OCI-LY7 (cell line): ENCODE measurements at regions not wholly inside any gene's neighbourhood (a gene's known extent, or its start where the extent isn't known, plus 50 kb on each side); places are given as distances from the start of the nearest gene placed in this dataset.

ENCODE experiments used
- BruUV-seq: library from RNA; stranded (reverse); fragments of 400-500 nt; replicated peaks from 2 replicates; lab custom pipeline; 2021; lab: Mats Ljungman, UMichigan
- CTCF ChIA-PET: fragments of 300-600 bp; sonication (Branson Sonifier 250); formaldehyde crosslinking; loops from one replicate; lab custom pipeline; 2022; ENCODE audit warnings: antibody characterized with exemption; ENCODE audit not compliant: unreplicated experiment; lab: Charles Lee
- POLR2A ChIA-PET: fragments of 300-600 bp; sonication (Branson Sonifier 250); formaldehyde crosslinking; loops from one replicate; lab custom pipeline; 2022; ENCODE audit warnings: antibody characterized with exemption; lab: Charles Lee
- DNase-seq: peaks from one replicate; pipeline ENCODE4 v3.0.0-alpha.2; 2015; ENCODE audit warnings: low spot score
- H2AFZ ChIP-seq: fragments of 200-600 bp; sonication (generic), shearing (Covaris generic); 2 replicates; pipeline ENCODE4 v1.6.1; 2014; ENCODE audit warnings: mild to moderate bottlenecking, antibody characterized with exemption, low read length, moderate library complexity
- H3K27ac ChIP-seq: fragments of 200-600 bp; sonication (generic); 2 replicates; pipeline ENCODE4 v1.5.1; 2014; ENCODE audit warnings: mixed run types, low read depth, mild to moderate bottlenecking, moderate library complexity, low read length, inconsistent platforms; ENCODE audit not compliant: poor library complexity, severe bottlenecking
- H3K36me3 ChIP-seq: fragments of 200-600 bp; sonication (generic); 2 replicates; pipeline ENCODE4 v1.6.1; 2014; ENCODE audit warnings: mild to moderate bottlenecking, antibody characterized with exemption, low read length, moderate library complexity, mixed read lengths; ENCODE audit not compliant: insufficient read depth
- H3K4me1 ChIP-seq: fragments of 200-600 bp; sonication (generic); 2 replicates; pipeline ENCODE4 v1.5.1; 2014; ENCODE audit warnings: mild to moderate bottlenecking, low read length; ENCODE audit not compliant: insufficient read depth, poor library complexity, severe bottlenecking
- H3K4me2 ChIP-seq: fragments of 200-600 bp; sonication (generic); 2 replicates; pipeline ENCODE4 v1.6.1; 2014; ENCODE audit warnings: mild to moderate bottlenecking, low read length
- H3K4me3 ChIP-seq: fragments of 200-600 bp; sonication (generic); 2 replicates; pipeline ENCODE4 v1.5.1; 2014; ENCODE audit warnings: mild to moderate bottlenecking, low read depth, low read length; ENCODE audit not compliant: poor library complexity, severe bottlenecking
- H3K79me2 ChIP-seq: fragments of 200-600 bp; sonication (generic); 2 replicates; pipeline ENCODE4 v1.6.1; 2016; ENCODE audit warnings: low read depth, mild to moderate bottlenecking, low read length, moderate library complexity, mixed read lengths; ENCODE audit not compliant: insufficient read depth
- H3K9me2 ChIP-seq: fragments of 200-600 bp; sonication (generic); 2 replicates; pipeline ENCODE4 v1.6.1; 2016; ENCODE audit warnings: mild to moderate bottlenecking, low read length, mixed read lengths; ENCODE audit not compliant: insufficient read depth
- H3K9me3 ChIP-seq: fragments of 200-600 bp; sonication (generic); 2 replicates; pipeline ENCODE4 v1.6.1; 2014; ENCODE audit warnings: mild to moderate bottlenecking, mixed run types, low read length, mixed read lengths
- H4K20me1 ChIP-seq: fragments of 200-600 bp; sonication (generic); 2 replicates; pipeline ENCODE4 v1.6.1; 2014; ENCODE audit warnings: mild to moderate bottlenecking, antibody characterized with exemption, low read length, moderate library complexity, mixed read lengths; ENCODE audit not compliant: insufficient read depth
- EZH2phosphoT487 ChIP-seq: fragments of 200-600 bp; sonication (generic); IDR thresholded peaks from 2 replicates; pipeline ENCODE4 v1.6.1; 2018; ENCODE audit warnings: low read depth, borderline replicate concordance, mild to moderate bottlenecking, mixed run types, antibody characterized with exemption, low read length, moderate library complexity, mixed read lengths
- intact Hi-C: fragments of 100-400 bp; cut with micrococcal nuclease; formaldehyde crosslinking; loops from one replicate; pipeline ENCODE4 v1.10.0; 2022; ENCODE audit not compliant: unreplicated experiment
- TF ChIP-seq, protein P1 (sequence below): fragments of 200-600 bp; sonication (generic); conservative IDR thresholded peaks from 2 replicates; pipeline ENCODE4 v1.5.1; 2014; ENCODE audit warnings: mild to moderate bottlenecking, antibody characterized with exemption, low read length, moderate library complexity, mixed read lengths

- CTCF ChIA-PET: interaction anchor here (0.5 kb wide), 1 partner anchor 9 kb away, joined by 3 read pairs; no protein-coding TSS in a partner anchor
Observed at GRCh38 chr18:5030636-5031035, 166.4 kb downstream of the AKAIN1 start.

DNA sequence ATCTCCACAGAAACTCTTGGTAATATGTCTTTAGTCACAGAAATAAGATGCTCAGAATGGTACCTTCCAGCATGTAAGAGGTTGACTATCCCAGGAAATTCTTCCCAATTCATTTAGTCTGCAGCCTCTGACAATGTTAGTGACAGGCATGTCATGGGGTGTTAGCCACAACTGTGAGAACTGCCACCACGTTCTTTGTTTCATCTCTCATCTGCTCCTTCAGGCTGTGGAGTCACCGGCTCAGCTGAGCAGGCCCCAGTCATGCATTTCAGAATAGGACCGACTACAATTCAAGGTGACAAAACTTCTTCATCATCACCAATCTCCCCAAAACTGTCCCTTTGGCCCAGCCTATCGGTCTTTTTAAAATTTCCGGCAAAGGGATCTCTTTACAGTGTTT is 167.5 kb downstream of the AKAIN1 start:
- ChIA-PET POLR2A (no interaction called here), CTCF (no interaction called here)
- no peak overlapping the region for H3K4me3 ChIP-seq
- no peaks in the 10 kb centered on the region for H3K9me3 ChIP-seq
- no peak overlapping the region for H3K4me2 ChIP-seq
- no peak overlapping the region for H3K27ac ChIP-seq
- no peaks in the 10 kb centered on the region for H3K4me1 ChIP-seq
- no TSS peak for BruUV-seq
- TF ChIP-seq, protein P1, sequence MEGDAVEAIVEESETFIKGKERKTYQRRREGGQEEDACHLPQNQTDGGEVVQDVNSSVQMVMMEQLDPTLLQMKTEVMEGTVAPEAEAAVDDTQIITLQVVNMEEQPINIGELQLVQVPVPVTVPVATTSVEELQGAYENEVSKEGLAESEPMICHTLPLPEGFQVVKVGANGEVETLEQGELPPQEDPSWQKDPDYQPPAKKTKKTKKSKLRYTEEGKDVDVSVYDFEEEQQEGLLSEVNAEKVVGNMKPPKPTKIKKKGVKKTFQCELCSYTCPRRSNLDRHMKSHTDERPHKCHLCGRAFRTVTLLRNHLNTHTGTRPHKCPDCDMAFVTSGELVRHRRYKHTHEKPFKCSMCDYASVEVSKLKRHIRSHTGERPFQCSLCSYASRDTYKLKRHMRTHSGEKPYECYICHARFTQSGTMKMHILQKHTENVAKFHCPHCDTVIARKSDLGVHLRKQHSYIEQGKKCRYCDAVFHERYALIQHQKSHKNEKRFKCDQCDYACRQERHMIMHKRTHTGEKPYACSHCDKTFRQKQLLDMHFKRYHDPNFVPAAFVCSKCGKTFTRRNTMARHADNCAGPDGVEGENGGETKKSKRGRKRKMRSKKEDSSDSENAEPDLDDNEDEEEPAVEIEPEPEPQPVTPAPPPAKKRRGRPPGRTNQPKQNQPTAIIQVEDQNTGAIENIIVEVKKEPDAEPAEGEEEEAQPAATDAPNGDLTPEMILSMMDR: no peak
- no peak for TF ChIP-seq EZH2phosphoT487
- no peak for DNase-seq
- H2AFZ ChIP-seq: no peak overlapping the region
- H3K36me3 ChIP-seq: no peaks in the 10 kb centered on the region
- no peaks in the 10 kb centered on the region for H3K79me2 ChIP-seq
- intact Hi-C loops: loop anchor here (10.0 kb wide), 8 partner anchors 395 to 925 kb away; no protein-coding TSS in a partner anchor
- no peaks in the 10 kb centered on the region for H3K9me2 ChIP-seq
- no peaks in the 10 kb centered on the region for H4K20me1 ChIP-seq

More at GRCh38 chr18:5030636-5031035, 166.4 kb downstream of the AKAIN1 start:
- TF ChIP-seq, protein P1: no peak
- no peak for TF ChIP-seq EZH2phosphoT487
- Histone ChIP-seq H3K79me2 (no peaks in the 10 kb centered on the region), H2AFZ (no peak overlapping the region), H3K4me2 (no peak overlapping the region), H3K9me2 (no peaks in the 10 kb centered on the region), H3K27ac (no peak overlapping the region), H3K36me3 (no peaks in the 10 kb centered on the region), H4K20me1 (no peaks in the 10 kb centered on the region), H3K4me1 (no peaks in the 10 kb centered on the region), H3K4me3 (no peak overlapping the region), H3K9me3 (0 out of 2 replicates have a peak, but pooled peaks cover under 1% of the 10 kb centered on the region)
- POLR2A ChIA-PET: no interaction called here
- no peak for DNase-seq
- no TSS peak for BruUV-seq
- intact Hi-C loops: no loop called here

- Histone ChIP-seq H3K9me3 (no peaks in the 10 kb centered on the region), H3K4me3 (no peak overlapping the region), H4K20me1 (no peaks in the 10 kb centered on the region), H3K27ac (no peak overlapping the region), H3K36me3 (no peaks in the 10 kb centered on the region), H3K9me2 (no peaks in the 10 kb centered on the region), H2AFZ (no peak overlapping the region), H3K4me2 (no peak overlapping the region), H3K4me1 (no peaks in the 10 kb centered on the region), H3K79me2 (no peaks in the 10 kb centered on the region)
- no peak for TF ChIP-seq EZH2phosphoT487
- TF ChIP-seq, protein P1: no peak
- POLR2A ChIA-PET: interaction anchor here (0.6 kb wide), 1 partner anchor 1623 kb away, joined by 3 read pairs; no protein-coding TSS in a partner anchor
- no peak for DNase-seq
- no TSS peak for BruUV-seq
- CTCF ChIA-PET: no interaction called here
- intact Hi-C loops: loop anchor here (10.0 kb wide), 8 partner anchors 390 to 920 kb away; no protein-coding TSS in a partner anchor
Observed at GRCh38 chr18:5024741-5025140, 172.3 kb downstream of the AKAIN1 start.
